ENCODE measurements at regions not wholly inside any gene's neighbourhood (a gene's known extent, or its start where the extent isn't known, plus 50 kb on each side); places are given as distances from the start of the nearest gene placed in this dataset.

- POLR2A ChIA-PET, result no interaction called here
- TF ChIP-seq CTCF (IDR thresholded peaks at IDR 0.05; ENCODE audit: insufficient read depth, low read depth, low read length), result no peak
- Histone ChIP-seq H3K36me3 (ENCODE audit: control insufficient read depth, insufficient read depth, low read length) (no peaks in the 10 kb centered on the region), H3K27me3 (ENCODE audit: control insufficient read depth, insufficient read depth, low read length) (no peaks in the 10 kb centered on the region), H3K4me3 (ENCODE audit: low read depth, low read length) (no peak overlapping the region)
- CTCF ChIA-PET, result no interaction called here
- DNase-seq (ENCODE audit: low read depth), result no peak
These were observed 542.8 kb upstream of the PCDH9 start for GRCh38 chr13:67772807-67773453.

GRCh38 chr13:67771106-67771505 is 541.0 kb upstream of the PCDH9 start:
- no peak overlapping the region for H3K4me3 ChIP-seq (ENCODE audit: low read depth, low read length)
- POLR2A ChIA-PET, result no interaction called here
- CTCF ChIA-PET, result no interaction called here

DNA sequence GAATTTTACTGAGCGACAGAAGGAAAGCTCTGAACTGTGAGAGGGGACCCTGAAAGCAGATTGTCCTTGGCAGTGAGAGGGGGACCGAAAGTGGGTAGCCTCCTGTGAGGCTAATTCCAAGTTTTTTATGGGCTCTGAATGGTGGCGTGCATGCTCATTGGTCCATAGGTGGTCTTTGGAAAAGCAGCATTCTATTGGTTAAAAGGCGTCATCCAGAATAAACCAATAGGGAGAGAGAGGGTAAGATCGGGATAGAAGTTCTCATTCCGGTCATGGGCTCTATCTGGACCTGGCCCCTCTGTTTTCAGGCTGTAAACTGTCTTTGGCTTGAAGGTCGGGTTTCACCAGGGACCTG is 539.8 kb upstream of the PCDH9 start:
- DNase-seq (ENCODE audit: low read depth), result no peak
- H3K27me3 ChIP-seq (ENCODE audit: control insufficient read depth, insufficient read depth, low read length), result no peaks in the 10 kb centered on the region
- no peak overlapping the region for H3K4me3 ChIP-seq (ENCODE audit: low read depth, low read length)
- ChIA-PET POLR2A (no interaction called here), CTCF (interaction anchor here (0.5 kb wide), 1 partner anchor 666 kb away, joined by 3 read pairs; no protein-coding TSS in a partner anchor)
- H3K36me3 ChIP-seq (ENCODE audit: control insufficient read depth, insufficient read depth, low read length), result no peaks in the 10 kb centered on the region
- TF ChIP-seq CTCF (IDR thresholded peaks at IDR 0.05; ENCODE audit: insufficient read depth, low read depth, low read length), result no peak

More at GRCh38 chr13:67771106-67771505, 541.0 kb upstream of the PCDH9 start:
- no peaks in the 10 kb centered on the region for H3K27me3 ChIP-seq (ENCODE audit: control insufficient read depth, insufficient read depth, low read length)
- no peaks in the 10 kb centered on the region for H3K36me3 ChIP-seq (ENCODE audit: control insufficient read depth, insufficient read depth, low read length)
- no peak for TF ChIP-seq CTCF (IDR thresholded peaks at IDR 0.05; ENCODE audit: insufficient read depth, low read depth, low read length)
- no peak for DNase-seq (ENCODE audit: low read depth)

GRCh38 chr13:67769063-67769986 is 539.2 kb upstream of the PCDH9 start:
- Histone ChIP-seq H3K36me3 (ENCODE audit: control insufficient read depth, insufficient read depth, low read length) (no peaks in the 10 kb centered on the region), H3K27me3 (ENCODE audit: control insufficient read depth, insufficient read depth, low read length) (no peaks in the 10 kb centered on the region), H3K4me3 (ENCODE audit: low read depth, low read length) (no peak overlapping the region)
- ChIA-PET CTCF (interaction anchor here (0.5 kb wide), 1 partner anchor 665 kb away, joined by 3 read pairs; no protein-coding TSS in a partner anchor), POLR2A (no interaction called here)
- no peak for TF ChIP-seq CTCF (IDR thresholded peaks at IDR 0.05; ENCODE audit: insufficient read depth, low read depth, low read length)
- DNase-seq (ENCODE audit: low read depth), result no peak

GRCh38 chr13:67763984-67764383 is 533.8 kb upstream of the PCDH9 start:
- no peak for TF ChIP-seq CTCF (IDR thresholded peaks at IDR 0.05; ENCODE audit: insufficient read depth, low read depth, low read length)
- CTCF ChIA-PET, result no interaction called here
- DNase-seq (ENCODE audit: low read depth), result no peak
- H3K27me3 ChIP-seq (ENCODE audit: control insufficient read depth, insufficient read depth, low read length), result no peaks in the 10 kb centered on the region
- no peaks in the 10 kb centered on the region for H3K36me3 ChIP-seq (ENCODE audit: control insufficient read depth, insufficient read depth, low read length)
- POLR2A ChIA-PET, result no interaction called here
- H3K4me3 ChIP-seq (ENCODE audit: low read depth, low read length), result no peak overlapping the region

All from BJ (cell line).